Panc1 (cell line): ENCODE measurements at regions not wholly inside any gene's neighbourhood (a gene's known extent, or its start where the extent isn't known, plus 50 kb on each side); places are given as distances from the start of the nearest gene placed in this dataset.

Experiments
- SIN3A ChIP-seq: IDR thresholded peaks from 2 replicates; pipeline ENCODE4 v1.6.1; 2012; ENCODE audit warnings: low read depth, mild to moderate bottlenecking, low read length, moderate library complexity, borderline replicate concordance; ENCODE audit not compliant: insufficient read depth
- TF ChIP-seq, protein P1 (sequence below): fragments of 450-650 bp; IDR thresholded peaks from 2 replicates; pipeline ENCODE4 v1.5.1; 2017; ENCODE audit warnings: mild to moderate bottlenecking

DNA sequence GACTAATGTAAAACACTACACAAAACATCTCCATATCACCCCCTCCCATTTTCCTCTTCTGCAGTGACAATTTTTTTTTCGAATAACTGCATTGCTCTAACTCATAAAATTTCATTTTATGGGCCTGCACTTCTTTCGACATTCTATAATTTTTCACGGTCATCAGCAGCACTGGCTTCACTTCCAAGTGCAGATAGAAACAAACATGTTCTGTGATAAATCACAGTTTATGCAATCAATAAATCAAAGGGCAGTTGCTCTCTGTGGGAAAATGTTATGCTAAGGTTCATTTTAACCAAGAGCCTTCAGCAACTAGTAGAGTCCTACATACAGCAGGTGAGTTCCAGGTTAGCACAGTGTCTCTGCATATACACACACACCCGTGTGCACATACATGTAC is 100.1 kb downstream of the GPAM start:
- TF ChIP-seq, protein P1, sequence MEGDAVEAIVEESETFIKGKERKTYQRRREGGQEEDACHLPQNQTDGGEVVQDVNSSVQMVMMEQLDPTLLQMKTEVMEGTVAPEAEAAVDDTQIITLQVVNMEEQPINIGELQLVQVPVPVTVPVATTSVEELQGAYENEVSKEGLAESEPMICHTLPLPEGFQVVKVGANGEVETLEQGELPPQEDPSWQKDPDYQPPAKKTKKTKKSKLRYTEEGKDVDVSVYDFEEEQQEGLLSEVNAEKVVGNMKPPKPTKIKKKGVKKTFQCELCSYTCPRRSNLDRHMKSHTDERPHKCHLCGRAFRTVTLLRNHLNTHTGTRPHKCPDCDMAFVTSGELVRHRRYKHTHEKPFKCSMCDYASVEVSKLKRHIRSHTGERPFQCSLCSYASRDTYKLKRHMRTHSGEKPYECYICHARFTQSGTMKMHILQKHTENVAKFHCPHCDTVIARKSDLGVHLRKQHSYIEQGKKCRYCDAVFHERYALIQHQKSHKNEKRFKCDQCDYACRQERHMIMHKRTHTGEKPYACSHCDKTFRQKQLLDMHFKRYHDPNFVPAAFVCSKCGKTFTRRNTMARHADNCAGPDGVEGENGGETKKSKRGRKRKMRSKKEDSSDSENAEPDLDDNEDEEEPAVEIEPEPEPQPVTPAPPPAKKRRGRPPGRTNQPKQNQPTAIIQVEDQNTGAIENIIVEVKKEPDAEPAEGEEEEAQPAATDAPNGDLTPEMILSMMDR, result no peak
- no peak for TF ChIP-seq SIN3A
